ENCODE measurements at regions not wholly inside any gene's neighbourhood (a gene's known extent, or its start where the extent isn't known, plus 50 kb on each side); places are given as distances from the start of the nearest gene placed in this dataset.

DNA sequence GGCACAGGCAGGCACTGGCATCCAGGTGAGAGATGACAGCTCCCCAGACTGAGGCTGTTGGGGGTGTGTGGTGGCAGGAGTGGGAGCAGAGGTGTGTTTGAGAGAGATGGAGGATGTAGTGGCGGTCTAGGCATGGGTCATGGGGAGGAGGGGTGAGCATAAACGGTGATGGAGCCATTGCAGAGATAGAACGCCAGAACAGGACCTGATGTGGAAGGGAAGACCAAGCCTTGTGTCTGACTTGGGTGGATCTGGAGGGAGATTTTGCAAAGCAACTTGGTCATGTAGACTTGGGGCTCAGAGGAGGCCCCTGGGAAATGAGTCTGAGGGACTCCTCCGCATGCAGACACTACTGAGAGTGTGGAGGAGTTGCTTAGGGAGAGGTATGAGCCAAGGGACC, 50.0 kb upstream of the CLDN5 start (continued):
- TF ChIP-seq E2F6 (IDR thresholded peaks at IDR 0.05): no peak
- no peak for TF ChIP-seq CREB1 (IDR thresholded peaks at IDR 0.05)

Data from H1 (cell line).